Keratinocyte (primary cell): ENCODE measurements at regions not wholly inside any gene's neighbourhood (a gene's known extent, or its start where the extent isn't known, plus 50 kb on each side); places are given as distances from the start of the nearest gene placed in this dataset.

Experiments used
- DNase-seq: peaks from one replicate; pipeline ENCODE4 v3.0.0-alpha.2; 2011; ENCODE audit warnings: low read depth, missing footprints, low spot score
- FAIRE-seq: peaks from 2 replicates; lab custom pipeline; 2011; peaks lifted over from hg19 to GRCh38; lab: Jason Lieb, UNC
- H2AFZ ChIP-seq: 2 replicates; pipeline ENCODE4 v1.6.0; 2012; ENCODE audit warnings: low read length, control low read depth, inconsistent platforms; ENCODE audit not compliant: control insufficient read depth
- H3K27ac ChIP-seq: 2 replicates; pipeline ENCODE4 v1.5.1; 2011; ENCODE audit warnings: low read length; ENCODE audit not compliant: control insufficient read depth, insufficient read depth
- H3K27me3 ChIP-seq: 3 replicates; pipeline ENCODE4 v1.6.0; 2011; ENCODE audit warnings: low read length; ENCODE audit not compliant: control insufficient read depth, insufficient read depth; ENCODE audit errors: extremely low read depth
- H3K36me3 ChIP-seq, 2 experiments: 2 replicates in 1 of 2; 3 replicates in 1 of 2; pipeline ENCODE4 v1.5.1; 2011; ENCODE audit warnings: low read length in 2 of 2, mild to moderate bottlenecking in 1 of 2; ENCODE audit not compliant: control insufficient read depth in 2 of 2, insufficient read depth in 2 of 2; ENCODE audit errors: extremely low read depth in 1 of 2
- H3K4me1 ChIP-seq: 3 replicates; pipeline ENCODE4 v1.5.1; 2011; ENCODE audit warnings: low read length; ENCODE audit not compliant: control insufficient read depth, insufficient read depth; ENCODE audit errors: extremely low read depth
- H3K4me2 ChIP-seq: 3 replicates; pipeline ENCODE4 v1.6.0; 2011; ENCODE audit warnings: low read depth, low read length; ENCODE audit not compliant: control insufficient read depth, insufficient read depth; ENCODE audit errors: extremely low read depth
- H3K4me3 ChIP-seq, 3 experiments: fragments of 200-600 bp in 1 of 3; sonication (generic) in 1 of 3; 2 replicates in 2 of 3; 3 replicates in 1 of 3; pipeline ENCODE4 v1.5.1; 2011 to 2016; ENCODE audit warnings: low read length in 3 of 3, mild to moderate bottlenecking in 3 of 3, control low read depth in 2 of 3, inconsistent platforms in 1 of 3, low read depth in 1 of 3, mixed read lengths in 1 of 3, mixed run types in 1 of 3, moderate library complexity in 1 of 3; ENCODE audit not compliant: control insufficient read depth in 2 of 3, insufficient read depth in 2 of 3; ENCODE audit errors: extremely low read depth in 1 of 3
- H3K79me2 ChIP-seq: 2 replicates; pipeline ENCODE4 v1.6.0; 2012; ENCODE audit warnings: low read length; ENCODE audit not compliant: control insufficient read depth, insufficient read depth
- H3K9ac ChIP-seq: 3 replicates; pipeline ENCODE4 v1.6.0; 2011; ENCODE audit warnings: low read length; ENCODE audit not compliant: control insufficient read depth, insufficient read depth; ENCODE audit errors: extremely low read depth
- H3K9me1 ChIP-seq: 3 replicates; pipeline ENCODE4 v1.6.0; 2011; ENCODE audit warnings: low read length; ENCODE audit not compliant: control insufficient read depth, insufficient read depth; ENCODE audit errors: extremely low read depth
- H3K9me3 ChIP-seq: 2 replicates; pipeline ENCODE4 v1.5.1; 2012; ENCODE audit warnings: low read depth, low read length; ENCODE audit not compliant: control insufficient read depth
- H4K20me1 ChIP-seq: 3 replicates; pipeline ENCODE4 v1.6.0; 2011; ENCODE audit warnings: low read length; ENCODE audit not compliant: control insufficient read depth, insufficient read depth; ENCODE audit errors: extremely low read depth
- EZH2 ChIP-seq: IDR thresholded peaks from one replicate; pipeline ENCODE4 v1.6.1; 2012; ENCODE audit warnings: inconsistent platforms, mild to moderate bottlenecking, low read length, moderate library complexity
- dilution Hi-C: fragments of 300-500 bp; cut with MboI; formaldehyde crosslinking; loops from one replicate; pipeline ENCODE4 v1.7.0; 2020; ENCODE audit warnings: low sequenced_read_pairs; ENCODE audit not compliant: extremely low pct_ligation_motif_present
- TF ChIP-seq, protein P1 (sequence below), 3 experiments: IDR thresholded peaks in 1 of 3; conservative IDR thresholded peaks in 1 of 3; optimal IDR thresholded peaks in 1 of 3; 2 replicates in 2 of 3; 3 replicates in 1 of 3; pipeline versions ENCODE3 to v1.5.1; 2011; ENCODE audit warnings: low read length in 3 of 3, mild to moderate bottlenecking in 3 of 3, moderate library complexity in 2 of 3, control low read depth in 1 of 3, inconsistent platforms in 1 of 3; ENCODE audit not compliant: insufficient read depth in 2 of 3; ENCODE audit errors: extremely low read depth in 1 of 3

DNA sequence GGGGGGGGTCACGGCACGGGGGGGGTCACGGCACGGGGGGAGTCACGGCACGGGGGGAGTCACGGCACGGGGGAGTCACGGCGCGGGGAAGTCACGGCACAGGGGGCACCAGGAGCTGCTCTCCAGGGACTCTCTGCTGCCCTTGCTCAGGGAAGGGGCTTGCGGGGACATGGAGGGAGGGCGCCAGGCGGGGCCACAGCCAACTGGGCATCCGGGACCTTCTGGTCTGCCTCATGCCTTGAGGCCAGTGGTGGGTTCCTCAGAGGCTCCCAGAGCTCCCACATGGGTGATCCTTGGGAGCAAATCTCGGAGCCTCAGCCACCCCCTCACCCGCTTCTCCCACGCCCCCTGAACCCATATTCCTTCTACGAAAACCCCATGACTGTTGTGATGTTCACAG is 55.8 kb upstream of the TMEM18 start:
- no peaks in the 10 kb centered on the region for H3K27me3 ChIP-seq
- no peaks in the 10 kb centered on the region for H3K4me1 ChIP-seq
- H3K9ac ChIP-seq, result no peak overlapping the region
- TF ChIP-seq EZH2, result no peak
- TF ChIP-seq, protein P1, sequence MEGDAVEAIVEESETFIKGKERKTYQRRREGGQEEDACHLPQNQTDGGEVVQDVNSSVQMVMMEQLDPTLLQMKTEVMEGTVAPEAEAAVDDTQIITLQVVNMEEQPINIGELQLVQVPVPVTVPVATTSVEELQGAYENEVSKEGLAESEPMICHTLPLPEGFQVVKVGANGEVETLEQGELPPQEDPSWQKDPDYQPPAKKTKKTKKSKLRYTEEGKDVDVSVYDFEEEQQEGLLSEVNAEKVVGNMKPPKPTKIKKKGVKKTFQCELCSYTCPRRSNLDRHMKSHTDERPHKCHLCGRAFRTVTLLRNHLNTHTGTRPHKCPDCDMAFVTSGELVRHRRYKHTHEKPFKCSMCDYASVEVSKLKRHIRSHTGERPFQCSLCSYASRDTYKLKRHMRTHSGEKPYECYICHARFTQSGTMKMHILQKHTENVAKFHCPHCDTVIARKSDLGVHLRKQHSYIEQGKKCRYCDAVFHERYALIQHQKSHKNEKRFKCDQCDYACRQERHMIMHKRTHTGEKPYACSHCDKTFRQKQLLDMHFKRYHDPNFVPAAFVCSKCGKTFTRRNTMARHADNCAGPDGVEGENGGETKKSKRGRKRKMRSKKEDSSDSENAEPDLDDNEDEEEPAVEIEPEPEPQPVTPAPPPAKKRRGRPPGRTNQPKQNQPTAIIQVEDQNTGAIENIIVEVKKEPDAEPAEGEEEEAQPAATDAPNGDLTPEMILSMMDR (optimal IDR thresholded peaks at IDR 0.05 in 1 of 3, IDR thresholded peaks at IDR 0.05 in 1 of 3, conservative IDR thresholded peaks at IDR 0.05 in 1 of 3; ENCODE audit: extremely low read depth in 1 of 3, insufficient read depth in 2 of 3, low read length in 3 of 3), result no peak
- H3K36me3 ChIP-seq, result no peaks in the 10 kb centered on the region
- H2AFZ ChIP-seq, result no peak overlapping the region
- H3K79me2 ChIP-seq, result no peaks in the 10 kb centered on the region
- DNase-seq (no peak), FAIRE-seq (no peak)
- H4K20me1 ChIP-seq, result no peaks in the 10 kb centered on the region
- H3K4me3 ChIP-seq, result no peak overlapping the region
- no peak overlapping the region for H3K4me2 ChIP-seq
- H3K9me1 ChIP-seq, result no peaks in the 10 kb centered on the region
- no peaks in the 10 kb centered on the region for H3K9me3 ChIP-seq
- dilution Hi-C loops, result no loop called here
- H3K27ac ChIP-seq, result no peak overlapping the region

DNA sequence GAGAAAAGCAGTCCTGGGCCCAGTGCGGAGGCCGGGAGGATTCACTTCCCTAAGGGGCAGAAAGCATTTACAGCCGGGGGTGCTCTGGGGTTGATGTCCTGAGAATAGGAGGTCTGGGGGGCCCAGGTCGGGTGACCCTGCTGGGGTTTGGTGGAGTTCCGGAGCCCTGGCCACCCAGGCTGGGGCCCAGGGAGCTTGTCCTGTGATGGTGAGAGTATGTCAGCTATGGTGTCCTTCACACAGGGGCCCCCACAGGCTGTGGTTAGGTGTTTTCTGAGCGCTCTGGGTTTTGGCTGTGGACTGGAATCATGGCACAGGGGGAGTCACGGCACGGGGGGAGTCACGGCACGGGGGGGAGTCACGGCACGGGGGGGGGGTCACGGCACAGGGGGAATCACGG is 54.5 kb upstream of the TMEM18 start:
- Histone ChIP-seq H3K36me3 (no peaks in the 10 kb centered on the region), H3K27ac (no peak overlapping the region), H3K4me1 (no peaks in the 10 kb centered on the region), H3K4me2 (no peak overlapping the region), H2AFZ (no peak overlapping the region), H3K9me1 (no peaks in the 10 kb centered on the region), H3K4me3 (no peak overlapping the region), H3K27me3 (no peaks in the 10 kb centered on the region), H3K9ac (no peak overlapping the region), H4K20me1 (no peaks in the 10 kb centered on the region), H3K9me3 (no peaks in the 10 kb centered on the region), H3K79me2 (no peaks in the 10 kb centered on the region)
- no peak for FAIRE-seq
- dilution Hi-C loops, result no loop called here
- no peak for TF ChIP-seq EZH2
- TF ChIP-seq, protein P1 (optimal IDR thresholded peaks at IDR 0.05 in 1 of 3, IDR thresholded peaks at IDR 0.05 in 1 of 3, conservative IDR thresholded peaks at IDR 0.05 in 1 of 3; ENCODE audit: extremely low read depth in 1 of 3, insufficient read depth in 2 of 3, low read length in 3 of 3), result no peak
- no peak for DNase-seq
